Stimulated activated CD8-positive, alpha-beta memory T cell treated with anti-CD3 and anti-CD28 coated beads, Interleukin-4, amount 100 ng/mL, for 24 hours (primary cell): ENCODE measurements at regions not wholly inside any gene's neighbourhood (a gene's known extent, or its start where the extent isn't known, plus 50 kb on each side); places are given as distances from the start of the nearest gene placed in this dataset.

ENCODE experiments used
- DNase-seq: peaks from one replicate; pipeline ENCODE4 v3.0.0-alpha.2; 2020; ENCODE audit warnings: low read depth

DNA sequence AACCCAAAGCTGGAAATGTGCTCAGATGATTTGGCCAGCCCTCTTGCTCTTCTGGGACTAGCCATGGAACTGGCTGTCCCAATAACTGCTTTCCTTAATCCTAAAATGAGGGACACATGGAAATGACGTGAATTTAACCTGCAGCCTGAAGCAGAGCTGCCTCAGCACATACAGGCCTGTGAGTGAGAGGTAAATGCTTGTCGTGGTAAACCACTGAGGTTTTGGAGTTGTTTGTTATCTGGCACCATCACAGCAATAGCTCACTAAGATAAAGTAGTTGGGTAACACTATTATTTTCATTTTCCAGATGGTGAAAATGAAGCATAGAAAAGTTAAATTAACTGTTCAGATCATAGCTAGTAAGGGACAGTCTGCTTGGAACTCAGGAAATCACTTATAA is 333.4 kb upstream of the CHD6 start:
- no peak for DNase-seq

DNA sequence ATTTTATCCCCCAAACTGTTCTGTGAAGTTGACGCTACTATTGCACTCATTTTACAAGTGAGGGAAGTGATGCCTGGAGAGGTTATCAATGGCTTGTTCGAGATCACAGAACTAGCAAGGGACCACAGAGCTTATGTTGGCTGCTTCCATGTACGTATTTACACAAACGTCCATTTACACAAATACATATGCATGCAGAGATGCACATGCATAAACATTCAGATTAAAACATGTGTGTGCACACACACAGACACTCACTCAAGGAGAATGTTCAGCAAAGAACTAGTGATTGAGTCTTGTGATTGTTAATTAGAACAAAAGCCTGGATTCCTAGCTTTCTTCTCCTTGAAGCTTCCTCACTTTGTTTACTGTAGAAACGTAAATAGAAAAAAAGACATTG is 321.5 kb upstream of the CHD6 start:
- DNase-seq: no peak

DNA sequence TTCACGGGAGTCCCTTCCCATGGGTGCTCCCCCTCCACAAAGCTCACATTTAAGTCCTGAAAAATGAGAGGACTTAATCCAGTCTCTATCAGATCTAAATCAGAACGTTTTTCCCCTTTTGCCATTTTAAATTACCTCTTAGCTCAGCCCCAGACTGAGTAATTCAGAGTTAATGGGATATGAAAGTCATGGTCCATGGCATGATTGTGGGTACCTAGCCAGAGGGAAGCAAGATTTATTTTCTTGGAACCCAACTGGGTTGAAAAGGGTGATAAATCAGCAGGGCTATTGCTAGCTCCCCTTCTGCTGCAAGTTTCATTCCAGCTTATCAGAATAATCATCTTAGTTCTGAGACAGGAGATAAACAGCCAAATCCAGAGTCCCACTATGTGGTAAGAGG is 320.2 kb upstream of the CHD6 start:
- DNase-seq: no peak

DNA sequence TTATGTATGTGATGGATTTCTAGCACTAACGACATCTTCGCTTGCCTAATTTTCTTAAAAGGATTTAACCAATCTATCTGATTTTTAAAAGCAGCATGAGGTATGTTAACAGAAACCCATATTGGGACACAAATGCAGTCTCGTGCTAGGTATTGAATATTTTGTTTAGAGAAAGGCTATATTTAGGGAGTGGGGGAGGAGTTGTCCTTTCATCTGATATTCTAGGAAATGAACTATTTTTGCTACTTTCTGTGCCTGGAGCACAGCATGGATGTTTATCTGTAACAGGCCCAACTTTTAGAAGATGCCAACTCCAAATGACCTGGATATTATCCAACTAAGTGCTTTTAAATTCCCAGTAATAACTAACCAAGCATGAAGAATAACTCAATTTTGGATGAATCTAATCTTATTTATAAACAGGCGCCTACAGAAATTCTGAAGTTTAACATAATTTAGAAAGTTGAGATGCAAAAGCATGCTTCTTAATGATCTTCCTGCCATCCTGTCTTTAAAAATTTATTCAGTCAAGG is 317.1 kb upstream of the CHD6 start:
- no peak for DNase-seq

DNA sequence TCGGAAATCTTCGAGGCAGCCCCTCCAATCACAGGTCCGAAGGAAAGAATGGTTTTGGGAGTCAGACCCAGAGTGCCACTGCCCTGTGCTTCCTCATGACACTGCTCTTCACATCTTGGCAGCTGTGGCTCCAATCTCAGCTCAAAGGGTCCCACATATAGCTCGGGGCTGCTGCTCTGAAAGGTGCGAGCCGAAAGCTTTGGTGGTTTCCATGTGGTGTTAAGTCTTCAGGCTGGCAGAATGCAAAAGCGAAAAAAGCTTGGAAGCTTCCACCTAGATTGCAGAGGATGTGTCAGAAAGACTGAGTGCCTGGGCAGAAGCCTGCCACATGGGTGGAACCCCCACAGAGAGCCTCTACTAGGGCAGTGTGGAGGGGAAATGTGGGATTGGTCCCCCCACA is 314.3 kb upstream of the CHD6 start:
- DNase-seq: no peak

DNA sequence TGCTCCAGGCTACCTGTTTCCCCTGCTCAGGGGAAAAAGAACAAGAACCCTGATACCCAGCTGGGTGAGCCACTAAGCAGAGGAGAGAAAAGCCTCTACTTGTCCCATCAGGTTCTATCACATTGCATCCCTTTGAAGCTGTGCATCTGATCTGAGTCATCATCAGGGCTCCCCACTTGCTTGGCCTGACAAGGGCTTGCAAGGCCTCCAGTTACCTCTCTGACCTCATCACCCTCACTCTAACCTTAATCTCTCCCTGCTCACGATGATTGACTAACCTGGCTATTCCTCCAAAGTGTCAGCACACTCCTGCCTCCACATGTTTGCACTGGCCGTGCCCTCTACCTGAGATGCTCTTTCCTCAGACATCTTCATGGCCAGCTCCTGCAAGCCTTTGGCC is 309.5 kb upstream of the CHD6 start:
- no peak for DNase-seq

DNA sequence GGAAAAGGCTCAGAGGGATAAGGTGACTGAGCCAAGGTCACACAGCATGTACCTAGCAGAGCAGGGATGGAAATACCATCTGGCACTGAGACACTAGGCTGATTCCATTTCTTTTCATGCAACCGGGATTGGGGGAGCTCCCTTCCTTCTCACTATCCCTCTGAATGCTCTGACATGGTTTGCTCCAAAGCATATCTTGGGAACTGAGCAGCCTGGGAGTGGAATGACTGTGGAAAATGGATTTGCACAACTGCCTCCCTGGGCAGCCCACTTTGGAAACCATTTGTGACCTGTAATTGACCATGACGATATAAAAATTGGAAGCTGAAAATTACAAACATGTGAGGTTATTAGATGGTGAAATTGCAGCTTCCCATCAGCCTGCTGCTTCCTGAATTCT is 309.0 kb upstream of the CHD6 start:
- no peak for DNase-seq

DNA sequence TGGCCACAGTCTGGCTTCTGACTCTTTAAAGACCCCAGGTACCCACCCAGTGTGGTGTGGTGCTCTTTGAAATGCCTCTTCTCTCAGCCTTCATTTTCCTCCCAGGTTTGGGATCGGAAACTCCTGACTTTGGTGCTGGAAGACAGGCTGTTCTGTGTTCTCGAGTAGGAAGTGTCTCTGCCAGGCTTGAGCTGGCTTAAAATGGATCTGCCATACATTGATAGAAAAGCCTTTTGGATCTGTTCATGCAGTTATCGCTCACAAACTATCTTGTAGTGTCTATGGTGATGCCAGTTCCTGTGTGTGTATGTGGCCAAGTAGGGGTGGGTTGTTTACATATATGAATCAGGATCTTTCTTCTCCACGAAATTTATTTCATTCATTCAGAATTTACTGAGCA is 307.3 kb upstream of the CHD6 start:
- no peak for DNase-seq

DNA sequence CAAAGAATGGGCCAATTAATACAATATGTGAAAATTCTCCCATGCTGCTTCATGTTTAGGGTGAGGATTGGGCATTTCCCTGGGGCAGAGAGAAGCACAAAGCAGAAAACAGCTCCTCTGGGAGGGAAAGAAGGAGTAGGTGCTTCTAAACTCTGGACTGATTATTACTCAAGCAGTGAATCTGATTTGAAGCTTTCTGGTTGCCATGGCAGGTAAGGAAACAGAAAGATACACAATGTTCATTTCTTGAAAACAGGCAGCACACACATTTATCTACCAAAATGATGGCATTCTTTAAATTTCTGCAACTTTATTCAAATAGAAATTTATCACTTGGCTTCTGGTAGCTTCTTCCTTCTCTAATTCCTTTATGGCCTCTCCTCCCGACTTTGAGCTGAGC is 305.4 kb upstream of the CHD6 start:
- DNase-seq: no peak

DNA sequence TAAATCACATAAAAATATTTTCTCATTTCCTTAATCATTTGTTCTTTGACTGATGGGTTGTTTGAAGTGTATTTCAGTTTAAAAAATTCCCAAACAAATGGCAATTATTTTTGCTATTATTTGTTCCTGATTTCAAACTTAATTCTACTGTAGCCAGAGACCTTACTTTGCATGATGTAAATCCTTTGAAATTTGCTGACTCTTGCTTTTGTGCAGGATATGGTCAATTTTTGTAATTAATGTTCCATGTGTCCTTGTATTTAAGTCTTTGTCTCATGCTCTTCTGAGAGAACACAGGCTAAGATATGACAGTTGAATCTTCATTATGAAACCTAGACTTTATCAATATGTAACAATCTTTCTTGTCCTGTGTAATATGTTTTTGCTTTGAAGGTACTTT is 295.0 kb upstream of the CHD6 start:
- no peak for DNase-seq

DNA sequence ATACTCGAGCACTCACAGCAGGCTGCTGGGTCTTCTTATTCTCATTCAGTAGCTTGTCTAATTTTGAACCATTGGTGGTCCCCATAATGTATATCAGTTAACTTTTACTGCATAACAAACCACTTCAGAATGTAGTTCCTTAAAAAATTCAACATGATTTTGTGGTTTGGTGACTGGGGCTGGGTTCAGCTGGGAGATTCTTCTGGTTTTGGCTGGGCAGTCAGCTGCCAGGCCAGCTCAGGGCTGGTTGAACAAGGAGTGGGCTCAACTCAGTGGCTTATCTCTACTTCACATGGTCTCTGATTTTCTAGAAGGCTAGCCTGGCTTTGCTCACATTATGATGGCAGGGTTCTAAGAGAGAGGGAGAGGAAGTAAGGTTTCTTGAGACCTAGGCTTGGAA is 292.4 kb upstream of the CHD6 start:
- no peak for DNase-seq

DNA sequence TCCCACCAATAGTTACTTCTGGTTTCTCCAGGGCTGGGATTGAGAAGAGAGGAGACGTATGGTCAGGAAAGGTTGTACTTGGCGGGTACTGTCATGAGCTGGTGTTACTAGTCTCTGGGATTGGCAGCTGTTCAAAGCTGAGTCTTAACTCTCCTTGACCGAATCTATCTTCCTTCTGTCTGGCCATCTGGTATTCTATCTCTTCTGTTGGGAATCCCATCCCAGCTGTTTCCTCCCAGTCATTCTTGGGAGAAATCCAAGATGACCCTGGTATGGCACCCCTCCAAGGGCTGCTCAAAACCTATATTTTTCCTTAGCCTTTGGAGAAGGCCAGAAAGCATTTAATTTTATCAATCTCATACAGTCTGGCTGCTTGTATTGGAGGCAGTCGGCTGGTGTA is 287.0 kb upstream of the CHD6 start:
- DNase-seq: no peak

DNA sequence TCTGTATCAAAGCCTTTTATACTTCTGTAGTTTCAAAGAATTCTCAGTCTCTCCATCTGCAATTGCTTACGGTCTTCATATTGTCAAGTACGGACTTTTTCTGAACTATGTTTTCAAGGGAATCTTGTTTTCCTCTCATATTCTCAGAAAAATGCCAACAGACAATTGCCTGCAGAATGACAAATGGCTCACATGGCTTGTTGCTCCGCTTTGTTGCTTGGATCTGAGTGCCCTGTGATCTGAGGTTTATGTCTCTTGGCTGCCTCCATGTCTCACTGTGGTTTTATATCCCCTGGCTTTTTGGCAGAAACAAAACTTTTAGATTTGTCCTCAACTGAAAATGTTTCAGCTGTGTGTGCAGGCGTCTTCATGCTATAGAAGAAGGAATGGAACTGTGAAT is 285.4 kb upstream of the CHD6 start:
- no peak for DNase-seq

DNA sequence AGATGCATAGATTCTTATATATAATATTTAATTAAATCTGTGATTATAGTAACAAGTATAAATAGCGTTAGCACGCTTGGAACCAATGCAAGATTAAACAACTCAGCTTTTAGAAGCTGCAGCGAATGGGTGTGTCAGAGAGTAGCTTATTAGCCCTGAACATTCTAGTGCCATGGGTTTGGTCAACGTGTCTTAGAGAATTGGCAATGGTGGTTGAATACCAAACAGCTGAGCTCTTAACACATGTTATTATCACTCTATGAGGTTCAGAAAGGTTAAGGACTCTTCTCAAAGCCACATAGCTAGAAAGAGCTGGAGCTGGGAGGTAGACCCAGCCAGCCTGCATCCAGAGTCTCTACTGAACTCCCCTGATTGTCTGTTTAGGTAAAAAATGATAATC is 284.2 kb upstream of the CHD6 start:
- no peak for DNase-seq

DNA sequence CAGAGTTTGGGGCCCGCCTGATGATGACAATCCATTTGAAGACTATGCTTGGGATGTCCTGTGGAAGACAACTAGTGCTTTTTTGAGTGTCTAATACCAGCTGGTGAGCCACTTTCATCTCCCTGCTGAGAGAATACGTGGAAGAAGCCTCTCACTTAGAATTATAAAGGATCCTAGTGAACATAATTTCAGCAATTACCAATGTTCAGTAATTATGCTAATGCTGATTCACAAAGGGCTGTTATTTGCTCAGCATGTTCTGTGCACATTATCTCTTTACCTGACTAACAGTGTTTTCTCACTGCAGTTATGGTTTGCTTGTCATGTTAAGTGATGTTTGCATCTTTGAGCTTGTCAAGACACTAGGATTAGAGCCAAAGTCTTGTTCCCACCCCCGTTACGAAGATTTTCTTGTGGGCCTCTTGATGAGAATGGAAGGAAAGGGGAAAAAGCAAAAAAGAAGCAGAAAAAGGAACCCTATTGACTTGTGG is 282.1 kb upstream of the CHD6 start:
- DNase-seq: no peak

DNA sequence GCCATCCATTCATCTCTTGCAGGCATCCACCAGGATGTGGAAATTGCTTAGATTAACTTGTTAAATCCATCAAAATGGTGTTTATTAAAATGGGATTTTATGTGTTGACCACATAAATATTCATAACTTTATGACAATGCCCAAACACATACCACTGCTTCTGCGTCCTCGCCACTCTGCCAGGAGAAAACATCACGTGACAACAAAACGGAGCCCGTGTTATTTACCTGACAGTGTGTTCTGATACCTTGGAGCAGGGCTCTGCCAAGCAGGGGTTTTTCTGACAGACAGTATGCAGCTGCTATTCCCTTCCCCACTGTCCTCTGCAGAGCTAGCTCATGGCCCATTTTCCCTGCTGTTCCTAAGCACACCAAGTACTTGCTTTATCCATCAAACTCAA is 279.5 kb upstream of the CHD6 start:
- DNase-seq: no peak

DNA sequence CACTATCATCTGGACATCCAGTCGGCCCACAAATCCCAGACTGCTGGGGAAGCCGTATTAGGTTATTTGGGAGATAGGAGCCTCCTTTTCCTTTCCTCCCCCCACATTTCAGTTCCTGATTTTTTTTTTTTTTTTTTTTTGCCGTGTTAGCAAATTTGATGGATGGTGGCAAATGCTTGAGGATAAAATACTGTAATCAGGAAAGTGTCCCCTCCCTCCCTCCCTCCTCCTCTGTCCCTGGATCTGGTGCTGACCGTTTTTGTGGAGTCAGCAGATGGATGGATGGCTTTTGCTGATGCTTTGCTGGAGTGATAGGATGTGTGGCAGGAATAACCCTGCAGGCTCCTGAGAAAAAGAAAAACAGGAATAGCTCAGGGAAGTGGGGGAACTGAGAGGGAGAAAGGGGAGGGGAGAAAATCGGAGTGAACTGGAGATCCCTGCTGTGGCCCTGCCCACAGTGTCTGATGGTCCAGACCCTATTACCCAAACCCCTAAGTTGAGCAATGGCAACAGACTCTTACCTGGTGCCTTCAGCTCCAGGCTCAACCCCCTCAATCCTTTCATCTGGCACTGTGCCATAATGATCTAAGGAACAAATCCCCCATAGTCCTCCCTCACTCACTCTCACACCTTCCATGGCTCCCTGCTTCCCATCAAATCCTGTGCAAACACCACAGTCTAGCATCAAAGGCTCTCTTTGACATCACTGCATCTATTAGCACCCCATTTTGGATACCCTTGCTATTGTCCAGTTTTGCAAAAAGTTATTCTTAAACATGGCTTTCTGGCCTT is 277.3 kb upstream of the CHD6 start:
- no peak for DNase-seq

DNA sequence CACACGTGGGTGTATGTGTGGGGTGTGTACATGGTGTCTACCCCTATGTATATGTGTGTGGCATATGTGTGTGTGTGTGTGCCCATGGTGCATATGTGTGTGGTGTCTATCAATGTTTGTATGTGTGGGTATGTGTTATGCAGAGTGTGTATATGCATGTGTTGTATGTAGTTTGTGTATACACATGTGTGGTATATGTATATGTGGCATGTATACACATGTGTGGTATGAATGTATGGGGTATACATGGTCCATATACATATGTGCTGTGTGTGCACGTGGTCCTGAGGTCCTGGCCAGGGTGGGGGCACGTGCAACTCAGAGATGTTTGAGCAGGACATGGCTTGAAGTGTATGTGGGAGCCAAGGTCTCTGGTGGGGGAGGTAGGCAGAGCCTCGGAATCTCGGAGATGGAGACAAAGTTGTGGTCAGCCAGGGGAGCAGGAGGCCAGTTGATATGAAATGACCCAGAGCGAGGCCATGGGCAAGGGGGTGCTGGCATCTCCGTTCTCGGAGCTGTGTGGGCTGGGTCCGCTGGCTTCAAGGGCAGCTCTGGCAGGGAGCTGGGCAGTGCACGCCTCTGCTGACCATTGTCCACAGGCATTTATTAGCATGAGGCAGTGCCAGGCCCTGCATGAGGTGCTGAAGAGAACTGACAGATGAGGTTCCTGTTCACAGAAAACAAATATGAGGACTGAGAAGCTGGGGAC is 276.2 kb upstream of the CHD6 start:
- no peak for DNase-seq

DNA sequence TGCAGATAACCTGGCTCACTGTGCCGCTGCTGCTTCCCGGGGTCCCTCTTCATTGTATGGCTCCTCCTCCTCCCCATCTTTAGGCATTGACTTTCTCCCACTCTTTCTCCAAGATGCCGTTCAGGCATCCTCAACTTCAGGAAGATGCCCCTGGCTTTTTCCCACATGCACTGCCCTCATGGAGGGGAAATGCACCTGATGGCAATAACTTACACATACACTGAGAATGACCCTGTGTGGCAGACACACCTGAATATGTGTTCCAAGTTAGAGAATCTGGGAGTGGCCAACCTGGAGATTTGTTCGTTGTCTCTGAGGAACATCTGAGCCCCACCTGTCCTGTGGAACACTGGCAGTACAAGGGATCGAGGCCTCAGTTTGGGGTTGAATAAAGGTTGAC is 273.9 kb upstream of the CHD6 start:
- DNase-seq: no peak

DNA sequence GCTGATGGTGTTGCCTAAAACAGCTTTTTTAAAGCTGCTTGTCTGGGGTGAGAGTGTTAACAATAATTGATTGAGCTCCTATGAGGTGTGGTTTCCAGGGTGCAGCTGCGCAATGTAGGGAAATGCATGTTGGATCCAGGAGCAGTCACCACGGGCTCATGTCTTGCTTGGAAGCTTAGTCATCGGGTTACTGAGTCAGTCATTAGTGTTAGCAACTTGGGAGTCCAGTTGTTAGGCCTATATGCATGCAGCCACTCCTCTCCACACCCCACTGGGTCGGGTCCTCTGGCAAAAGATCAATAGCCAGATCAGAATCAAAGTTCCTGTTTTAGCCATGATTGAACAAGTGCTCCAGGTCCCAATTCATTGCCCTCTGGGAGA is 271.7 kb upstream of the CHD6 start:
- no peak for DNase-seq

DNA sequence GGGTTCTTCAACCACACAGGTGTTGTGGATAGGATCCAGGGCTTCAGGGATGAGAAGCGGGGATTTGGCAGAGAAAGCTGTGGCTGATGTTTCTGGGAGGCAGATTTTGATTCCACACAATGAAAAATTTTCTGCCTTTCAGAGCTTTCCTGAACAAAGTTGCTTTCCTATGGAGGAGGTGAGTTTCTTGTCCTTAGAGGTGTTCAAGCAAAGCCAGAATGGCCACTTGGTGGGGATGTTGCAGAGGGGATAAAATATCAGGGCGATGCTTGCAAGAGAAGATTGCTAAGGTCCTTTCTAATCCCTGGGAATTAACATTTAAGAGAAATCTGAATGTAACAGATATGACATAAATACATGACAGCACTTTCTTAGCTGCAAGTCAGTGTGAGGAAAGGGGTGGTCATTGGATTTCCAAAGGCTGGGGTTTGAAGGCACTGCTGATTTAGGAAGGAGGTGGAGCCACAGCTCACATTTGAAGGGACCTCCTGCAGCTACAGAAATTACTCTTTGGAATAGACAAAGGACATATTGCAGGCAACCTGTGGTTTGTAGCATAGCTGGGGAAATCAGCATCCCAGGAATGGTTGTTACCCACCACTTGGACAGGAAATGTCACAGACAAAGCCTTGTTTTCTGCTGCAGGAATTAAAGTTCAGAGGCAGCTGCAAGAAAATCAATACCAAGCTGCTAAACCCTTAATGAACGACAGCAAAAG is 271.1 kb upstream of the CHD6 start:
- no peak for DNase-seq

DNA sequence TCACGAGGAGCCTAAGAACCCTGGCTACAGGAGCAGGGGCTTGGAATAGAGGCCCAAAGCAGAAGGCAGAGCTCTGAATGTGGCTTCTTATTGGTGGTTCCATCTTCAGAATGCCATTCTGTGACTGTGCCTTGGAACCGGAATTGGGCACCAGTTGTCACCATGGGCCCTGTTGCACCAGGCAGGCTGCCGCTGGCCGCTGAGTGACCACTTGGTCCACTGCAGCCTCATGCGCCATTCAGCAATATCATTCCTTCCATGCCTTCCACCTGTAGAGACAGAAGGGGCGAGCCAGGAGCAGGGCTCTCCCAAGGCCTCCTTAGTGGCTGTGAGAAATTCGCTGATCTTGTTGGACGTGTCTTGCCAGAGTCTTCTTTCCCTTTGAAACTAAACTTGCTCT is 270.3 kb upstream of the CHD6 start:
- no peak for DNase-seq

DNA sequence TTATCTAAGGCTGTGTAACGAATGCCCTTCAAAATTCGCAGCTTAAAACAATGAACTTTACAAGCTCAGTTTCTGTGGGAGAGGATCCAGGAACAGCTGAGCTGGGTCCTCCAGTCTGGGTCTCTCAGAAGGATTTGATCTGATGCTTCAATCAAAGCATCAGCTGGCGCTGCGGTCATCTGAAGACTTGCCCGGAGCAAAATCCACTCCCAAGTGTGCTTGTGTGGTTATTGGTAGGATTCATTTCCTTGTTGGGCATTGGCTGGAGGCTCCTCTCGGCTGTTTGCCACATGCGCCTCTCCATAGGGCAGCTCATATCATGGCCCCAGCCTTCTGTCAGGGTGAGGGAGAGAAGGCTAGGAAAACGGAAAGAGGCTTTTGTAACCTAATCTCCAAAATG is 269.3 kb upstream of the CHD6 start:
- no peak for DNase-seq
